Nucleus accumbens (tissue), 56 donors: ENCODE measurements at regions not wholly inside any gene's neighbourhood (a gene's known extent, or its start where the extent isn't known, plus 50 kb on each side); places are given as distances from the start of the nearest gene placed in this dataset.
"Not testable (repeated sequence)": the region's sequence is repeated elsewhere in the genome, so short reads cannot be mapped to it uniquely, and the experiment has no call there.

Experiments used
- DNase-seq, 56 donors: peaks; one replicate each; lab custom pipeline; 2025; lab: John Stamatoyannopoulos, UW

GRCh38 chr2:187081461-187081860 is 232.5 kb upstream of the ZSWIM2 start:
- DNase-seq: no peak

- no peak for DNase-seq
Observed at GRCh38 chr2:187079901-187080300, 230.9 kb upstream of the ZSWIM2 start.

- no peak for DNase-seq
Observed at GRCh38 chr2:187078297-187078696, 229.3 kb upstream of the ZSWIM2 start.

GRCh38 chr2:187075671-187076070 is 226.7 kb upstream of the ZSWIM2 start:
- no peak for DNase-seq

GRCh38 chr2:187075199-187075635 is 226.2 kb upstream of the ZSWIM2 start:
- DNase-seq: no peak

- no peak for DNase-seq
Observed at GRCh38 chr2:187058198-187058597, 209.2 kb upstream of the ZSWIM2 start.

- no peak for DNase-seq
Observed at GRCh38 chr2:187057466-187057865, 208.5 kb upstream of the ZSWIM2 start.

GRCh38 chr2:187056416-187057334 is 207.7 kb upstream of the ZSWIM2 start:
- no peak for DNase-seq

GRCh38 chr2:187055463-187055862 is 206.5 kb upstream of the ZSWIM2 start:
- no peak for DNase-seq

- no peak for DNase-seq
Observed at GRCh38 chr2:187054501-187055319, 205.7 kb upstream of the ZSWIM2 start.

- DNase-seq: no peak
Observed at GRCh38 chr2:187051350-187051749, 202.4 kb upstream of the ZSWIM2 start.

- DNase-seq: no peak
Observed at GRCh38 chr2:187050409-187050998, 201.5 kb upstream of the ZSWIM2 start.

GRCh38 chr2:187037310-187037709 is 188.3 kb upstream of the ZSWIM2 start:
- no peak for DNase-seq

GRCh38 chr2:187034434-187034833 is 185.5 kb upstream of the ZSWIM2 start:
- no peak for DNase-seq

- no peak for DNase-seq
Observed at GRCh38 chr2:187024739-187025138, 175.8 kb upstream of the ZSWIM2 start.

GRCh38 chr2:187023996-187024395 is 175.0 kb upstream of the ZSWIM2 start:
- not testable (repeated sequence) for DNase-seq

- no peak for DNase-seq
Observed at GRCh38 chr2:187017438-187017837, 168.5 kb upstream of the ZSWIM2 start.

- no peak for DNase-seq
Observed at GRCh38 chr2:187013058-187013457, 164.1 kb upstream of the ZSWIM2 start.

GRCh38 chr2:187011206-187011832 is 162.3 kb upstream of the ZSWIM2 start:
- DNase-seq: no peak

- DNase-seq: no peak
Observed at GRCh38 chr2:187009483-187010239, 160.7 kb upstream of the ZSWIM2 start.
